ENCODE measurements at regions not wholly inside any gene's neighbourhood (a gene's known extent, or its start where the extent isn't known, plus 50 kb on each side); places are given as distances from the start of the nearest gene placed in this dataset.

- TF ChIP-seq, protein P1, sequence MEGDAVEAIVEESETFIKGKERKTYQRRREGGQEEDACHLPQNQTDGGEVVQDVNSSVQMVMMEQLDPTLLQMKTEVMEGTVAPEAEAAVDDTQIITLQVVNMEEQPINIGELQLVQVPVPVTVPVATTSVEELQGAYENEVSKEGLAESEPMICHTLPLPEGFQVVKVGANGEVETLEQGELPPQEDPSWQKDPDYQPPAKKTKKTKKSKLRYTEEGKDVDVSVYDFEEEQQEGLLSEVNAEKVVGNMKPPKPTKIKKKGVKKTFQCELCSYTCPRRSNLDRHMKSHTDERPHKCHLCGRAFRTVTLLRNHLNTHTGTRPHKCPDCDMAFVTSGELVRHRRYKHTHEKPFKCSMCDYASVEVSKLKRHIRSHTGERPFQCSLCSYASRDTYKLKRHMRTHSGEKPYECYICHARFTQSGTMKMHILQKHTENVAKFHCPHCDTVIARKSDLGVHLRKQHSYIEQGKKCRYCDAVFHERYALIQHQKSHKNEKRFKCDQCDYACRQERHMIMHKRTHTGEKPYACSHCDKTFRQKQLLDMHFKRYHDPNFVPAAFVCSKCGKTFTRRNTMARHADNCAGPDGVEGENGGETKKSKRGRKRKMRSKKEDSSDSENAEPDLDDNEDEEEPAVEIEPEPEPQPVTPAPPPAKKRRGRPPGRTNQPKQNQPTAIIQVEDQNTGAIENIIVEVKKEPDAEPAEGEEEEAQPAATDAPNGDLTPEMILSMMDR (IDR thresholded peaks at IDR 0.05; ENCODE audit: low read length) = no peak
- TF ChIP-seq EZH2 (optimal IDR thresholded peaks at IDR 0.05; ENCODE audit: low read depth, low read length) = no peak
Measured at GRCh38 chr2:173659509-173659908, 304.8 kb downstream of the CDCA7 start.
